Neural progenitor cell (in vitro differentiated cells): ENCODE measurements at regions not wholly inside any gene's neighbourhood (a gene's known extent, or its start where the extent isn't known, plus 50 kb on each side); places are given as distances from the start of the nearest gene placed in this dataset.
A peak's percentile ranks its signal among the peaks of the same experiment; 100 is the strongest.

Experiments used
- DNase-seq: peaks from one replicate; pipeline ENCODE4 v3.0.0-alpha.2; 2016; ENCODE audit warnings: low spot score
- H2AFZ ChIP-seq: fragments of 200-600 bp; sonication (generic); replicated peaks from 2 replicates; pipeline ENCODE4 v1.6.1; 2016; ENCODE audit warnings: antibody characterized with exemption
- H3F3A ChIP-seq: fragments of 200-600 bp; sonication (generic); 2 replicates; pipeline ENCODE4 v1.6.1; 2016; ENCODE audit warnings: antibody characterized with exemption, low read depth
- H3K27ac ChIP-seq: fragments of 200-600 bp; sonication (generic); 2 replicates; pipeline ENCODE4 v1.5.1; 2016; ENCODE audit warnings: mild to moderate bottlenecking
- H3K27me3 ChIP-seq: fragments of 200-600 bp; sonication (generic); 2 replicates; pipeline ENCODE4 v1.6.1; 2016; ENCODE audit warnings: mild to moderate bottlenecking, moderate library complexity
- H3K36me3 ChIP-seq: fragments of 200-600 bp; sonication (generic); 2 replicates; pipeline ENCODE4 v1.5.1; 2016
- H3K4me1 ChIP-seq: fragments of 200-600 bp; sonication (generic); 2 replicates; pipeline ENCODE4 v1.6.1; 2016; ENCODE audit warnings: mixed run types
- H3K4me2 ChIP-seq: fragments of 200-600 bp; sonication (generic); 2 replicates; pipeline ENCODE4 v1.6.1; 2016
- H3K4me3 ChIP-seq: fragments of 200-600 bp; sonication (generic); 2 replicates; pipeline ENCODE4 v1.5.1; 2016
- H3K79me2 ChIP-seq: fragments of 200-600 bp; sonication (generic); 2 replicates; pipeline ENCODE4 v1.6.1; 2016; ENCODE audit warnings: low read depth
- H3K9ac ChIP-seq: fragments of 200-600 bp; sonication (generic); 2 replicates; pipeline ENCODE4 v1.6.1; 2016
- H3K9me3 ChIP-seq: fragments of 200-600 bp; sonication (generic); 2 replicates; pipeline ENCODE4 v1.5.1; 2016; ENCODE audit warnings: low read depth
- H4K20me1 ChIP-seq: fragments of 200-600 bp; sonication (generic); 2 replicates; pipeline ENCODE4 v1.6.1; 2016; ENCODE audit warnings: low read depth
- H3K27ac Mint-ChIP-seq: 3 replicates; pipeline ENCODE4 v1.8.0; 2021; ENCODE audit warnings: mixed read lengths
- H3K27me3 Mint-ChIP-seq: 2 replicates; pipeline ENCODE4 v1.8.0; 2022; ENCODE audit warnings: low read depth, mild to moderate bottlenecking, inconsistent platforms, moderate library complexity, mixed read lengths; ENCODE audit not compliant: insufficient read depth
- H3K36me3 Mint-ChIP-seq: 3 replicates; pipeline ENCODE4 v1.8.0; 2021; ENCODE audit warnings: mixed read lengths
- H3K4me1 Mint-ChIP-seq: 3 replicates; pipeline ENCODE4 v1.8.0; 2021; ENCODE audit warnings: mixed read lengths
- H3K4me3 Mint-ChIP-seq: 3 replicates; pipeline ENCODE4 v1.8.0; 2021; ENCODE audit warnings: mild to moderate bottlenecking, moderate library complexity, mixed read lengths
- H3K9me3 Mint-ChIP-seq: 3 replicates; pipeline ENCODE4 v1.8.0; 2020; ENCODE audit warnings: mixed read lengths
- CTCF ChIP-seq: fragments of 200-600 bp; sonication (generic); IDR thresholded peaks from 2 replicates; pipeline ENCODE4 v1.5.1; 2017; ENCODE audit warnings: antibody characterized with exemption, mild to moderate bottlenecking
- EZH2 ChIP-seq: fragments of 200-600 bp; sonication (generic); IDR thresholded peaks from 2 replicates; pipeline ENCODE4 v1.6.1; 2017; ENCODE audit warnings: antibody characterized with exemption, mild to moderate bottlenecking, moderate library complexity
- EZH2phosphoT487 ChIP-seq: fragments of 200-600 bp; sonication (generic); IDR thresholded peaks from 2 replicates; pipeline ENCODE4 v1.6.1; 2017; ENCODE audit warnings: antibody characterized with exemption

- peaks cover 10% of the 10 kb centered on the region for H3K9me3 Mint-ChIP-seq
Observed at GRCh38 chr10:112026438-112026837, 157.1 kb downstream of the GPAM start.

GRCh38 chr10:112027731-112028280 lies 155.8 kb downstream of the GPAM start:
- no peak overlapping the region for H3K27ac ChIP-seq
- DNase-seq: no peak
- Mint-ChIP-seq H3K27ac (no peak overlapping the region), H3K27me3 (peaks cover 2% of the 10 kb centered on the region), H3K4me1 (no peaks in the 10 kb centered on the region), H3K36me3 (no peaks in the 10 kb centered on the region), H3K4me3 (no peak overlapping the region), H3K9me3 (peaks cover 10% of the 10 kb centered on the region)
- no peak overlapping the region for H2AFZ ChIP-seq
- no peaks in the 10 kb centered on the region for H3F3A ChIP-seq
- no peak overlapping the region for H3K4me2 ChIP-seq
- H3K36me3 ChIP-seq: no peaks in the 10 kb centered on the region
- no peaks in the 10 kb centered on the region for H3K4me1 ChIP-seq
- no peaks in the 10 kb centered on the region for H3K9me3 ChIP-seq
- no peaks in the 10 kb centered on the region for H3K79me2 ChIP-seq
- H3K9ac ChIP-seq: no peak overlapping the region
- TF ChIP-seq EZH2phosphoT487 (no peak), EZH2 (no peak), CTCF (no peak)
- no peaks in the 10 kb centered on the region for H4K20me1 ChIP-seq
- H3K27me3 ChIP-seq: no peaks in the 10 kb centered on the region
- H3K4me3 ChIP-seq: no peak overlapping the region

More at GRCh38 chr10:112026438-112026837, 157.1 kb downstream of the GPAM start:
- Mint-ChIP-seq H3K27me3 (peaks cover 2% of the 10 kb centered on the region), H3K4me1 (no peaks in the 10 kb centered on the region), H3K27ac (no peak overlapping the region), H3K36me3 (no peaks in the 10 kb centered on the region), H3K4me3 (no peak overlapping the region)
- H3F3A ChIP-seq: no peaks in the 10 kb centered on the region
- H3K27me3 ChIP-seq: no peaks in the 10 kb centered on the region
- peak; percentile 39 for DNase-seq
- H3K9ac ChIP-seq: no peak overlapping the region
- no peaks in the 10 kb centered on the region for H3K79me2 ChIP-seq
- peak; percentile 63 for TF ChIP-seq CTCF
- no peak for TF ChIP-seq EZH2
- H3K4me3 ChIP-seq: no peak overlapping the region
- no peak overlapping the region for H3K27ac ChIP-seq
- H3K9me3 ChIP-seq: no peaks in the 10 kb centered on the region
- no peaks in the 10 kb centered on the region for H3K36me3 ChIP-seq
- H2AFZ ChIP-seq: peak overlapping the region; percentile 48
- no peaks in the 10 kb centered on the region for H3K4me1 ChIP-seq
- H4K20me1 ChIP-seq: no peaks in the 10 kb centered on the region
- no peak overlapping the region for H3K4me2 ChIP-seq

GRCh38 chr10:112030431-112030830 lies 153.1 kb downstream of the GPAM start:
- DNase-seq: no peak
- H3K79me2 ChIP-seq: no peaks in the 10 kb centered on the region
- H3K4me1 ChIP-seq: no peaks in the 10 kb centered on the region
- H3K9ac ChIP-seq: no peak overlapping the region
- Mint-ChIP-seq H3K27me3 (peaks cover 4% of the 10 kb centered on the region), H3K27ac (no peak overlapping the region), H3K4me1 (no peaks in the 10 kb centered on the region), H3K36me3 (no peaks in the 10 kb centered on the region), H3K4me3 (no peak overlapping the region), H3K9me3 (peaks cover 15% of the 10 kb centered on the region)
- H3K36me3 ChIP-seq: no peaks in the 10 kb centered on the region
- H3K9me3 ChIP-seq: no peaks in the 10 kb centered on the region
- H3K4me3 ChIP-seq: no peak overlapping the region
- TF ChIP-seq EZH2phosphoT487 (no peak), EZH2 (no peak), CTCF (no peak)
- no peak overlapping the region for H2AFZ ChIP-seq
- no peak overlapping the region for H3K27ac ChIP-seq
- H3K27me3 ChIP-seq: no peaks in the 10 kb centered on the region
- H3K4me2 ChIP-seq: no peak overlapping the region
- H3F3A ChIP-seq: no peaks in the 10 kb centered on the region
- H4K20me1 ChIP-seq: no peaks in the 10 kb centered on the region
